ENCODE measurements at regions not wholly inside any gene's neighbourhood (a gene's known extent, or its start where the extent isn't known, plus 50 kb on each side); places are given as distances from the start of the nearest gene placed in this dataset.

DNA sequence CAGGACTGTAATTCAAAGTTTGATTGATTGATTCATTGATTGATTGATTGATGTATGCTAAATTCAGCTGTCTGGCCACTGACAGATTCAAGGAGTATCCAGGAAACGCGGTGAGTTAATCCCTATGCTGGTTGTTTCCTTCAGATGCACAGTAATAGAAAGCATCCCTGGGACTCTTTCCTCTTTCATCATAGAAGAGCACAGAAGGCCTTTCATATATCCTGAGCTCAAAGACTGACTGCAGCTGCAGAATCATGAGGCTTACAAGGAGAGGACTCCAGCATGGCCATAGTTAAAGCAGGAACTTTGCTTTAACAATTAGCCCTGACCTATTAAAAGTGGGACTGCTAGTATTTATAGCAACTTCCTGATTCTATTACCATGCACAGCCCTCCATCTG is 187.7 kb upstream of the TMTC1 start:
- H3K9me3 ChIP-seq: no peaks in the 10 kb centered on the region
- no peak for DNase-seq (ENCODE audit: low spot score in 2 of 2)
- H3K4me3 ChIP-seq: no peak overlapping the region
- no peaks in the 10 kb centered on the region for H3K27me3 ChIP-seq
- no peaks in the 10 kb centered on the region for H3K36me3 ChIP-seq
- intact Hi-C loops (cut with DNase I; ENCODE audit: low total_unique reads): no loop called here
- no peak overlapping the region for H3K27ac ChIP-seq
- no peaks in the 10 kb centered on the region for H3K4me1 ChIP-seq
- TF ChIP-seq CTCF (IDR thresholded peaks at IDR 0.05) (no peak), POLR2AphosphoS5 (IDR thresholded peaks at IDR 0.05) (no peak), POLR2A (IDR thresholded peaks at IDR 0.05) (no peak)

- TF ChIP-seq POLR2A (IDR thresholded peaks at IDR 0.05): no peak
- TF ChIP-seq CTCF (IDR thresholded peaks at IDR 0.05): no peak
- TF ChIP-seq POLR2AphosphoS5 (IDR thresholded peaks at IDR 0.05): no peak
- no peak overlapping the region for H3K4me3 ChIP-seq
- H3K27ac ChIP-seq: no peak overlapping the region
- H3K4me1 ChIP-seq: no peaks in the 10 kb centered on the region
- no peaks in the 10 kb centered on the region for H3K36me3 ChIP-seq
- intact Hi-C loops (cut with DNase I; ENCODE audit: low total_unique reads): no loop called here
- no peaks in the 10 kb centered on the region for H3K9me3 ChIP-seq
- H3K27me3 ChIP-seq: no peaks in the 10 kb centered on the region
- no peak for DNase-seq (ENCODE audit: low spot score in 2 of 2)
Observed at GRCh38 chr12:29970501-29970900, 186.8 kb upstream of the TMTC1 start.

- intact Hi-C loops (cut with DNase I; ENCODE audit: low total_unique reads): no loop called here
- DNase-seq (ENCODE audit: low spot score in 2 of 2): peak in 1 of 2 donors; percentile 55
- no peak overlapping the region for H3K4me3 ChIP-seq
- no peaks in the 10 kb centered on the region for H3K9me3 ChIP-seq
- no peaks in the 10 kb centered on the region for H3K4me1 ChIP-seq
- no peak for TF ChIP-seq POLR2AphosphoS5 (IDR thresholded peaks at IDR 0.05)
- no peak for TF ChIP-seq CTCF (IDR thresholded peaks at IDR 0.05)
- TF ChIP-seq POLR2A (IDR thresholded peaks at IDR 0.05): no peak
- H3K36me3 ChIP-seq: no peaks in the 10 kb centered on the region
- H3K27me3 ChIP-seq: no peaks in the 10 kb centered on the region
- H3K27ac ChIP-seq: no peak overlapping the region
Observed at GRCh38 chr12:29962276-29963035, 178.7 kb upstream of the TMTC1 start.

DNA sequence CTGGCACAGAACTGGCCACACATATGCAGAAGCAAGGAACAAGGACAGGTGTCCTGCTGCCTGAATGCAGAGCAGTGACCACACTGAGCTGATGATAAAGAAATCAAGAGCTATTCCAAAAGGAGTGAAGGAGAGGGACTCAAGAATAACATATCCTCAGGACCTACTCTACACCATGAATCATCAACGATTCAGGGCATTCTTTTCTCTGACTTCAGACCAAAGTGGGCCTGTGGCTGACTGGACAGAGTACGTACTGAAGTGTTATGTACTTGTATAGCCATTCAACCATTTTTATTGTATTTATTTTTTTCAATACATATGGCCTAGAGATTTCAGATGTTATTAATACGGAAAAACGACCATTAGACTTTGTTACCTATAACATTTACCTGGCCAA is 177.5 kb upstream of the TMTC1 start:
- Histone ChIP-seq H3K36me3 (no peaks in the 10 kb centered on the region), H3K4me1 (no peaks in the 10 kb centered on the region), H3K27me3 (no peaks in the 10 kb centered on the region), H3K27ac (no peak overlapping the region), H3K4me3 (no peak overlapping the region), H3K9me3 (no peaks in the 10 kb centered on the region)
- no peak for TF ChIP-seq POLR2A (IDR thresholded peaks at IDR 0.05)
- intact Hi-C loops (cut with DNase I; ENCODE audit: low total_unique reads): no loop called here
- no peak for DNase-seq (ENCODE audit: low spot score in 2 of 2)

DNA sequence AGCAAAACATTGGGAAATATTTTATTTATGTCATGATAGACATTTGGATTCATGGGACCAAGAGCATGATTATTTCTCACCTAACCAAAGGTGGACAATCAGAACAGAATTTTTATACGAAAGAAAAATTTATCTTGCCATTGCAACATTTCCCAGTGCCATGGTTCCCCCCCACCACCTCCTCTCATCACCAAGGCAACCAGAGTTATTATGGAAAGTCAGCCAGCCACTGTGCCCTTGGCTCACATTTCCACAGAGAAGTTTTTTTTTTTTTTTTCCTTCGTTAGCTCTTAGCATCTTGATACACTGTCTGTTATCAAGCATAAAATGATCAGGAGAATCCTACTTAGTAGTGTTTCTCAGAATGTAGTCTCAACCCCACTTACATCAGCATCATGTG is 176.4 kb upstream of the TMTC1 start:
- Histone ChIP-seq H3K4me1 (no peaks in the 10 kb centered on the region), H3K36me3 (no peaks in the 10 kb centered on the region), H3K9me3 (no peaks in the 10 kb centered on the region), H3K27me3 (no peaks in the 10 kb centered on the region), H3K27ac (no peak overlapping the region), H3K4me3 (no peak overlapping the region)
- no peak for TF ChIP-seq POLR2AphosphoS5 (IDR thresholded peaks at IDR 0.05)
- no peak for TF ChIP-seq CTCF (IDR thresholded peaks at IDR 0.05)
- TF ChIP-seq POLR2A (IDR thresholded peaks at IDR 0.05): no peak
- intact Hi-C loops (cut with DNase I; ENCODE audit: low total_unique reads): no loop called here
- no peak for DNase-seq (ENCODE audit: low spot score in 2 of 2)

Data from breast epithelium (tissue), 4 donors.